ENCODE measurements at regions not wholly inside any gene's neighbourhood (a gene's known extent, or its start where the extent isn't known, plus 50 kb on each side); places are given as distances from the start of the nearest gene placed in this dataset.

- Histone ChIP-seq H3K4me3 (ENCODE audit: control insufficient read depth in 1 of 7, extremely low read depth in 1 of 7, insufficient read depth in 4 of 7, low read depth in 2 of 7, low read length in 6 of 7) (no peak overlapping the region), H3K4me1 (ENCODE audit: control extremely low read depth in 1 of 4, control insufficient read depth in 4 of 4, insufficient read depth in 4 of 4, low read length in 3 of 4) (no peaks in the 10 kb centered on the region), H3K27me3 (replicated peaks in 2 of 5; ENCODE audit: control insufficient read depth in 4 of 5, insufficient read depth in 5 of 5, low read length in 4 of 5) (no peaks in the 10 kb centered on the region), H3K9me3 (ENCODE audit: control extremely low read depth in 1 of 5, control insufficient read depth in 4 of 5, insufficient read depth in 2 of 5, low read depth in 1 of 5, low read length in 4 of 5) (no peaks in the 10 kb centered on the region), H3K27ac (ENCODE audit: insufficient read depth in 1 of 2, low read depth in 1 of 2, low read length in 2 of 2, poor library complexity in 1 of 2, severe bottlenecking in 2 of 2) (no peak overlapping the region), H3K36me3 (ENCODE audit: control insufficient read depth in 4 of 4, insufficient read depth in 4 of 4, low read length in 3 of 4) (no peaks in the 10 kb centered on the region)
- POLR2A ChIA-PET, result no interaction called here
- CTCF ChIA-PET, result no interaction called here
- no peak for DNase-seq
- WGBS (ENCODE audit: insufficient coverage), result 90% methylated on average over 6 of the region's 7 CpGs
These were observed 642.0 kb downstream of the GALC start for GRCh38 chr14:87351007-87351406.

- 100% methylated on average over 1 of the region's 3 CpGs for WGBS (ENCODE audit: insufficient coverage)
- ChIA-PET POLR2A (no interaction called here), CTCF (no interaction called here)
- Histone ChIP-seq H3K36me3 (ENCODE audit: control insufficient read depth in 4 of 4, insufficient read depth in 4 of 4, low read length in 3 of 4) (no peaks in the 10 kb centered on the region), H3K4me3 (ENCODE audit: control insufficient read depth in 1 of 7, extremely low read depth in 1 of 7, insufficient read depth in 4 of 7, low read depth in 2 of 7, low read length in 6 of 7) (no peak overlapping the region), H3K4me1 (ENCODE audit: control extremely low read depth in 1 of 4, control insufficient read depth in 4 of 4, insufficient read depth in 4 of 4, low read length in 3 of 4) (no peaks in the 10 kb centered on the region), H3K27me3 (replicated peaks in 2 of 5; ENCODE audit: control insufficient read depth in 4 of 5, insufficient read depth in 5 of 5, low read length in 4 of 5) (no peaks in the 10 kb centered on the region), H3K9me3 (ENCODE audit: control extremely low read depth in 1 of 5, control insufficient read depth in 4 of 5, insufficient read depth in 2 of 5, low read depth in 1 of 5, low read length in 4 of 5) (no peaks in the 10 kb centered on the region), H3K27ac (ENCODE audit: insufficient read depth in 1 of 2, low read depth in 1 of 2, low read length in 2 of 2, poor library complexity in 1 of 2, severe bottlenecking in 2 of 2) (no peak overlapping the region)
- DNase-seq, result no peak
These were observed 643.1 kb downstream of the GALC start for GRCh38 chr14:87349921-87350320.

GRCh38 chr14:87343652-87344051 lies 649.3 kb downstream of the GALC start:
- Histone ChIP-seq H3K4me3 (ENCODE audit: control insufficient read depth in 1 of 7, extremely low read depth in 1 of 7, insufficient read depth in 4 of 7, low read depth in 2 of 7, low read length in 6 of 7) (no peak overlapping the region), H3K9me3 (ENCODE audit: control extremely low read depth in 1 of 5, control insufficient read depth in 4 of 5, insufficient read depth in 2 of 5, low read depth in 1 of 5, low read length in 4 of 5) (peaks cover 0 to 2% (median 0%) of the 10 kb centered on the region in 5 experiments), H3K36me3 (ENCODE audit: control insufficient read depth in 4 of 4, insufficient read depth in 4 of 4, low read length in 3 of 4) (no peaks in the 10 kb centered on the region), H3K4me1 (ENCODE audit: control extremely low read depth in 1 of 4, control insufficient read depth in 4 of 4, insufficient read depth in 4 of 4, low read length in 3 of 4) (no peaks in the 10 kb centered on the region), H3K27ac (ENCODE audit: insufficient read depth in 1 of 2, low read depth in 1 of 2, low read length in 2 of 2, poor library complexity in 1 of 2, severe bottlenecking in 2 of 2) (no peak overlapping the region), H3K27me3 (replicated peaks in 2 of 5; ENCODE audit: control insufficient read depth in 4 of 5, insufficient read depth in 5 of 5, low read length in 4 of 5) (no peaks in the 10 kb centered on the region)
- no peak for DNase-seq
- ChIA-PET POLR2A (no interaction called here), CTCF (no interaction called here)
- WGBS (ENCODE audit: insufficient coverage), result no CpG with 5 or more reads among the region's 3 CpGs

GRCh38 chr14:87334997-87335685 lies 657.8 kb downstream of the GALC start:
- CTCF ChIA-PET, result no interaction called here
- POLR2A ChIA-PET, result no interaction called here
- Histone ChIP-seq H3K36me3 (ENCODE audit: control insufficient read depth in 4 of 4, insufficient read depth in 4 of 4, low read length in 3 of 4) (no peaks in the 10 kb centered on the region), H3K9me3 (ENCODE audit: control extremely low read depth in 1 of 5, control insufficient read depth in 4 of 5, insufficient read depth in 2 of 5, low read depth in 1 of 5, low read length in 4 of 5) (no peaks in the 10 kb centered on the region), H3K4me3 (ENCODE audit: control insufficient read depth in 1 of 7, extremely low read depth in 1 of 7, insufficient read depth in 4 of 7, low read depth in 2 of 7, low read length in 6 of 7) (no peak overlapping the region), H3K4me1 (ENCODE audit: control extremely low read depth in 1 of 4, control insufficient read depth in 4 of 4, insufficient read depth in 4 of 4, low read length in 3 of 4) (no peaks in the 10 kb centered on the region), H3K27me3 (replicated peaks in 2 of 5; ENCODE audit: control insufficient read depth in 4 of 5, insufficient read depth in 5 of 5, low read length in 4 of 5) (no peaks in the 10 kb centered on the region), H3K27ac (ENCODE audit: insufficient read depth in 1 of 2, low read depth in 1 of 2, low read length in 2 of 2, poor library complexity in 1 of 2, severe bottlenecking in 2 of 2) (no peak overlapping the region)
- no peak for DNase-seq
- WGBS (ENCODE audit: insufficient coverage), result no CpG with 5 or more reads among the region's 2 CpGs

- Histone ChIP-seq H3K4me1 (ENCODE audit: control extremely low read depth in 1 of 4, control insufficient read depth in 4 of 4, insufficient read depth in 4 of 4, low read length in 3 of 4) (no peaks in the 10 kb centered on the region), H3K27ac (ENCODE audit: insufficient read depth in 1 of 2, low read depth in 1 of 2, low read length in 2 of 2, poor library complexity in 1 of 2, severe bottlenecking in 2 of 2) (no peak overlapping the region), H3K27me3 (replicated peaks in 2 of 5; ENCODE audit: control insufficient read depth in 4 of 5, insufficient read depth in 5 of 5, low read length in 4 of 5) (no peaks in the 10 kb centered on the region), H3K36me3 (ENCODE audit: control insufficient read depth in 4 of 4, insufficient read depth in 4 of 4, low read length in 3 of 4) (no peaks in the 10 kb centered on the region), H3K9me3 (ENCODE audit: control extremely low read depth in 1 of 5, control insufficient read depth in 4 of 5, insufficient read depth in 2 of 5, low read depth in 1 of 5, low read length in 4 of 5) (no peaks in the 10 kb centered on the region), H3K4me3 (ENCODE audit: control insufficient read depth in 1 of 7, extremely low read depth in 1 of 7, insufficient read depth in 4 of 7, low read depth in 2 of 7, low read length in 6 of 7) (no peak overlapping the region)
- ChIA-PET POLR2A (no interaction called here), CTCF (no interaction called here)
- no CpG with 5 or more reads among the region's 2 CpGs for whole genome bisulfite sequencing (ENCODE audit: insufficient coverage)
- no peak for DNase-seq
These were observed 661.0 kb downstream of the GALC start for GRCh38 chr14:87331991-87332390.

- POLR2A ChIA-PET, result no interaction called here
- H3K36me3 ChIP-seq (ENCODE audit: control insufficient read depth in 4 of 4, insufficient read depth in 4 of 4, low read length in 3 of 4), result no peaks in the 10 kb centered on the region
- WGBS (ENCODE audit: insufficient coverage), result 100% methylated on average over 1 of the region's 2 CpGs
- no peaks in the 10 kb centered on the region for H3K4me1 ChIP-seq (ENCODE audit: control extremely low read depth in 1 of 4, control insufficient read depth in 4 of 4, insufficient read depth in 4 of 4, low read length in 3 of 4)
- H3K27me3 ChIP-seq (replicated peaks in 2 of 5; ENCODE audit: control insufficient read depth in 4 of 5, insufficient read depth in 5 of 5, low read length in 4 of 5), result no peaks in the 10 kb centered on the region
- no peak overlapping the region for H3K4me3 ChIP-seq (ENCODE audit: control insufficient read depth in 1 of 7, extremely low read depth in 1 of 7, insufficient read depth in 4 of 7, low read depth in 2 of 7, low read length in 6 of 7)
- CTCF ChIA-PET, result no interaction called here
- DNase-seq, result no peak
- peaks cover 0 to 2% (median 0%) of the 10 kb centered on the region in 5 experiments for H3K9me3 ChIP-seq (ENCODE audit: control extremely low read depth in 1 of 5, control insufficient read depth in 4 of 5, insufficient read depth in 2 of 5, low read depth in 1 of 5, low read length in 4 of 5)
- no peak overlapping the region for H3K27ac ChIP-seq (ENCODE audit: insufficient read depth in 1 of 2, low read depth in 1 of 2, low read length in 2 of 2, poor library complexity in 1 of 2, severe bottlenecking in 2 of 2)
These were observed 667.2 kb downstream of the GALC start for GRCh38 chr14:87325741-87326140.

GRCh38 chr14:87323191-87323590 lies 669.8 kb downstream of the GALC start:
- Histone ChIP-seq H3K4me3 (ENCODE audit: control insufficient read depth in 1 of 7, extremely low read depth in 1 of 7, insufficient read depth in 4 of 7, low read depth in 2 of 7, low read length in 6 of 7) (no peak overlapping the region), H3K4me1 (ENCODE audit: control extremely low read depth in 1 of 4, control insufficient read depth in 4 of 4, insufficient read depth in 4 of 4, low read length in 3 of 4) (no peaks in the 10 kb centered on the region), H3K36me3 (ENCODE audit: control insufficient read depth in 4 of 4, insufficient read depth in 4 of 4, low read length in 3 of 4) (no peaks in the 10 kb centered on the region), H3K27ac (ENCODE audit: insufficient read depth in 1 of 2, low read depth in 1 of 2, low read length in 2 of 2, poor library complexity in 1 of 2, severe bottlenecking in 2 of 2) (no peak overlapping the region), H3K9me3 (ENCODE audit: control extremely low read depth in 1 of 5, control insufficient read depth in 4 of 5, insufficient read depth in 2 of 5, low read depth in 1 of 5, low read length in 4 of 5) (peaks cover 0 to 2% (median 0%) of the 10 kb centered on the region in 5 experiments), H3K27me3 (replicated peaks in 2 of 5; ENCODE audit: control insufficient read depth in 4 of 5, insufficient read depth in 5 of 5, low read length in 4 of 5) (no peaks in the 10 kb centered on the region)
- WGBS (ENCODE audit: insufficient coverage), result no CpG with 5 or more reads among the region's 2 CpGs
- ChIA-PET CTCF (no interaction called here), POLR2A (no interaction called here)
- DNase-seq, result no peak

All from common myeloid progenitor, CD34-positive (primary cell).